ENCODE measurements at regions not wholly inside any gene's neighbourhood (a gene's known extent, or its start where the extent isn't known, plus 50 kb on each side); places are given as distances from the start of the nearest gene placed in this dataset.
A peak's percentile ranks its signal among the peaks of the same experiment; 100 is the strongest.
"Not testable (repeated sequence)": the region's sequence is repeated elsewhere in the genome, so short reads cannot be mapped to it uniquely, and the experiment has no call there.

- intact Hi-C loops (cut with micrococcal nuclease), result no loop called here
- H3K4me3 Mint-ChIP-seq (ENCODE audit: unreplicated experiment), result no peak overlapping the region
- H3K27ac Mint-ChIP-seq (ENCODE audit: low read depth, unreplicated experiment), result no peak overlapping the region
- H3K36me3 Mint-ChIP-seq (ENCODE audit: insufficient read depth, unreplicated experiment), result no peaks in the 10 kb centered on the region
- H3K4me1 Mint-ChIP-seq (ENCODE audit: insufficient read depth, unreplicated experiment), result peaks cover 5% of the 10 kb centered on the region
- no peaks in the 10 kb centered on the region for H3K27me3 Mint-ChIP-seq (ENCODE audit: insufficient read depth, unreplicated experiment)
- no peaks in the 10 kb centered on the region for H3K9me3 Mint-ChIP-seq (ENCODE audit: unreplicated experiment)
- ChIA-PET POLR2A (interaction anchor here (1.5 kb wide), 1 partner anchor 10 kb away, joined by 3 read pairs; no protein-coding TSS in a partner anchor), CTCF (interaction anchor here (0.6 to 0.8 kb wide), 4 partner anchors 40 to 225 kb away, joined by 3 to 5 read pairs (median 3); no protein-coding TSS in a partner anchor)
- no TSS peak for BruUV-seq (replicated peaks)
- TF ChIP-seq CTCF (IDR thresholded peaks at IDR 0.05; ENCODE audit: unreplicated experiment), result no peak
- no peak for DNase-seq (ENCODE audit: unreplicated experiment)
Observed at GRCh38 chr12:4143896-4144295, 129.7 kb upstream of the CCND2 start.

- no peak for TF ChIP-seq CTCF (IDR thresholded peaks at IDR 0.05; ENCODE audit: unreplicated experiment)
- ChIA-PET CTCF (interaction anchor here (0.6 to 2.2 kb wide), 5 partner anchors 10 to 256 kb away, joined by 3 to 10 read pairs (median 3); no protein-coding TSS in a partner anchor), POLR2A (interaction anchor here (0.6 kb wide), 1 partner anchor 260 kb away, joined by 4 read pairs; no protein-coding TSS in a partner anchor)
- H3K27me3 Mint-ChIP-seq (ENCODE audit: insufficient read depth, unreplicated experiment), result no peaks in the 10 kb centered on the region
- H3K9me3 Mint-ChIP-seq (ENCODE audit: unreplicated experiment), result no peaks in the 10 kb centered on the region
- H3K36me3 Mint-ChIP-seq (ENCODE audit: insufficient read depth, unreplicated experiment), result no peaks in the 10 kb centered on the region
- no peak for DNase-seq (ENCODE audit: unreplicated experiment)
- H3K4me1 Mint-ChIP-seq (ENCODE audit: insufficient read depth, unreplicated experiment), result peaks cover 5% of the 10 kb centered on the region
- H3K4me3 Mint-ChIP-seq (ENCODE audit: unreplicated experiment), result peak overlapping the region; percentile 83
- intact Hi-C loops (cut with micrococcal nuclease), result no loop called here
- H3K27ac Mint-ChIP-seq (ENCODE audit: low read depth, unreplicated experiment), result no peak overlapping the region
- no TSS peak for BruUV-seq (replicated peaks)
Observed at GRCh38 chr12:4141348-4142270, 132.0 kb upstream of the CCND2 start.

GRCh38 chr12:4140581-4141301 lies 132.8 kb upstream of the CCND2 start:
- DNase-seq (ENCODE audit: unreplicated experiment), result no peak
- Mint-ChIP-seq H3K27ac (ENCODE audit: low read depth, unreplicated experiment) (no peak overlapping the region), H3K4me1 (ENCODE audit: insufficient read depth, unreplicated experiment) (peaks cover 11% of the 10 kb centered on the region), H3K4me3 (ENCODE audit: unreplicated experiment) (no peak overlapping the region), H3K9me3 (ENCODE audit: unreplicated experiment) (no peaks in the 10 kb centered on the region), H3K36me3 (ENCODE audit: insufficient read depth, unreplicated experiment) (no peaks in the 10 kb centered on the region), H3K27me3 (ENCODE audit: insufficient read depth, unreplicated experiment) (no peaks in the 10 kb centered on the region)
- intact Hi-C loops (cut with micrococcal nuclease), result no loop called here
- CTCF ChIA-PET, result interaction anchor here (1.2 to 2.2 kb wide), 3 partner anchors 33 to 255 kb away, joined by 3 to 10 read pairs (median 8); no protein-coding TSS in a partner anchor
- no peak for TF ChIP-seq CTCF (IDR thresholded peaks at IDR 0.05; ENCODE audit: unreplicated experiment)
- BruUV-seq (replicated peaks), result no TSS peak
- POLR2A ChIA-PET, result interaction anchor here (0.8 kb wide), 1 partner anchor 28 kb away, joined by 3 read pairs; no protein-coding TSS in a partner anchor

GRCh38 chr12:4139191-4139590 lies 134.4 kb upstream of the CCND2 start:
- H3K9me3 Mint-ChIP-seq (ENCODE audit: unreplicated experiment), result no peaks in the 10 kb centered on the region
- intact Hi-C loops (cut with micrococcal nuclease), result no loop called here
- no peaks in the 10 kb centered on the region for H3K36me3 Mint-ChIP-seq (ENCODE audit: insufficient read depth, unreplicated experiment)
- DNase-seq (ENCODE audit: unreplicated experiment), result no peak
- no peak overlapping the region for H3K27ac Mint-ChIP-seq (ENCODE audit: low read depth, unreplicated experiment)
- peaks cover 11% of the 10 kb centered on the region for H3K4me1 Mint-ChIP-seq (ENCODE audit: insufficient read depth, unreplicated experiment)
- POLR2A ChIA-PET, result no interaction called here
- BruUV-seq (replicated peaks), result no TSS peak
- H3K27me3 Mint-ChIP-seq (ENCODE audit: insufficient read depth, unreplicated experiment), result no peaks in the 10 kb centered on the region
- no peak for TF ChIP-seq CTCF (IDR thresholded peaks at IDR 0.05; ENCODE audit: unreplicated experiment)
- H3K4me3 Mint-ChIP-seq (ENCODE audit: unreplicated experiment), result no peak overlapping the region
- CTCF ChIA-PET, result interaction anchor here (0.6 to 2.2 kb wide), 2 partner anchors 12 to 31 kb away, joined by 3 to 8 read pairs; no protein-coding TSS in a partner anchor

- BruUV-seq (replicated peaks); DNase-seq (ENCODE audit: unreplicated experiment); H3K36me3 Mint-ChIP-seq (ENCODE audit: insufficient read depth, unreplicated experiment); intact Hi-C loops (cut with micrococcal nuclease); H3K27ac Mint-ChIP-seq (ENCODE audit: low read depth, unreplicated experiment); H3K4me3 Mint-ChIP-seq (ENCODE audit: unreplicated experiment); H3K9me3 Mint-ChIP-seq (ENCODE audit: unreplicated experiment); H3K27me3 Mint-ChIP-seq (ENCODE audit: insufficient read depth, unreplicated experiment): not testable (repeated sequence)
- CTCF ChIA-PET, result interaction anchor here (2.2 kb wide), 1 partner anchor 30 kb away, joined by 8 read pairs; no protein-coding TSS in a partner anchor
- POLR2A ChIA-PET, result interaction anchor here (1.5 kb wide), 1 partner anchor 23 kb away, joined by 6 read pairs; no protein-coding TSS in a partner anchor
- peaks cover 11% of the 10 kb centered on the region for H3K4me1 Mint-ChIP-seq (ENCODE audit: insufficient read depth, unreplicated experiment)
Observed at GRCh38 chr12:4138532-4138931, 135.0 kb upstream of the CCND2 start.

All from MCF 10A (cell line).